ENCODE measurements at regions not wholly inside any gene's neighbourhood (a gene's known extent, or its start where the extent isn't known, plus 50 kb on each side); places are given as distances from the start of the nearest gene placed in this dataset.

DNA sequence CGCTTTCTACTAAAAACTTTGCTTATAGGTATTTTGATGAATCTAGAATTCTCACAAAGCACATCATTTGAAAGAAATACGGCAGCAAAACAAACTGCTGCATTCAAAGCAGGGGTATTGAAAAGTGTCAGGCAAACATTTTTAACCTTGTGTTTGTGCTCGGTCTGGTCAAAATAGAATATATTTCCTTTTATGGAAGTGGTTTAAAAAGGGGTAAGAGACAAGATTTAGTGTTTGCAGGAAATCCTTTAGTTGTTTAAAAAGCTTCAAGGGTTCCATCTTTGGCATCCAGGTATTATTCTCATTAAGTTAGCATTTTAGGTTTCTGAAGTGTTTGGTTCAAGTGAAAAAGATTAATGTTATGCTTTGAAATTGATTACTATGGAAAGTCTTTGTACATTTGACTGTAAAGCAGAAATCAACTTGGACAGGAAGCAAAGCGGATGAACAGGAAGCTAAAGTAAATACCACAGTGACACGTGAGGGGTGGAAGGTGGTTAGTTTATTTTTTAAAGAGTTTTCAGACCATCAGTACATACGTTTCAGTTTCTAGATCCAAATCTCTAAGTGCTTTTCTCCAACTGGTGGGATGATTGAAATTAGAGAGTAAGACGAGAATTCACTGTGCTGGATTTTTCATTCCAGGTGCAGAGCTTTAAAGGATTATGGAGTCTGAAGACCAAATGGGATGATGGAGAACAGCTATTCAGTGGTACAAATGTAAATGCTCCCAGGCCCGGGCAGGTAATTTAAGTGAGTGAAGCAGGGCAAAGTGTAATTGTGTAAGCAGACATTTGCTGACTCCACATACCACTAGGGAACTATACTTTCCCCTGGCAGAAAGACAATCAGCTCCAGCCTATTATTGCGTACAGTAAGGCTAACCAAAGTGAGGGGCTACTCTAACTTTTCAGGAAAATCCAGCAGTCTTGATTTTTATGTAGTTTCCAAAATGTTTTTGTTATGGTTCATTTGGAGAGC lies 341.8 kb upstream of the TBL1XR1 start:
- no peak for DNase-seq (ENCODE audit: low read depth)
- H3K4me3 ChIP-seq (ENCODE audit: low read depth, low read length), result no peak overlapping the region
- TF ChIP-seq, protein P1, sequence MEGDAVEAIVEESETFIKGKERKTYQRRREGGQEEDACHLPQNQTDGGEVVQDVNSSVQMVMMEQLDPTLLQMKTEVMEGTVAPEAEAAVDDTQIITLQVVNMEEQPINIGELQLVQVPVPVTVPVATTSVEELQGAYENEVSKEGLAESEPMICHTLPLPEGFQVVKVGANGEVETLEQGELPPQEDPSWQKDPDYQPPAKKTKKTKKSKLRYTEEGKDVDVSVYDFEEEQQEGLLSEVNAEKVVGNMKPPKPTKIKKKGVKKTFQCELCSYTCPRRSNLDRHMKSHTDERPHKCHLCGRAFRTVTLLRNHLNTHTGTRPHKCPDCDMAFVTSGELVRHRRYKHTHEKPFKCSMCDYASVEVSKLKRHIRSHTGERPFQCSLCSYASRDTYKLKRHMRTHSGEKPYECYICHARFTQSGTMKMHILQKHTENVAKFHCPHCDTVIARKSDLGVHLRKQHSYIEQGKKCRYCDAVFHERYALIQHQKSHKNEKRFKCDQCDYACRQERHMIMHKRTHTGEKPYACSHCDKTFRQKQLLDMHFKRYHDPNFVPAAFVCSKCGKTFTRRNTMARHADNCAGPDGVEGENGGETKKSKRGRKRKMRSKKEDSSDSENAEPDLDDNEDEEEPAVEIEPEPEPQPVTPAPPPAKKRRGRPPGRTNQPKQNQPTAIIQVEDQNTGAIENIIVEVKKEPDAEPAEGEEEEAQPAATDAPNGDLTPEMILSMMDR (IDR thresholded peaks at IDR 0.05; ENCODE audit: insufficient read depth, low read depth, low read length), result no peak

DNA sequence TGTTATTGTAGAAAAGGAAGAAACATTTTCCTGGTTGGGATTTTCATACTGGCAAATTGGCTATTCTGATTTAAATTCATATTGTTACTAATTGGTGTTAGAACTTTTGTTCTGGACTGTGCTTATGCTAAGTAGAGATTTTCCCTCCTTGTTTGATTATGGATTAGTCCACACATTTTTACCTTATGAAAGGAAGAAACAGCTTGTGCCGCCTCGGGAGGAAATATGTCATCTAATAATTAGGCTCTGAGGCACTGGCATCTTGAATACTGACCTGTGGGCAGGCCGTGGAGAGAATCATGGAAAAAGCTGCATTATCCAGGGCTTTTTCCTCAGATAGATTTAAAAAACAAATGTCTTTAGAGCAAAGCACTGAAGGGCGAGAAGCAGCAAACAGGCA lies 344.3 kb upstream of the TBL1XR1 start:
- TF ChIP-seq, protein P1 (IDR thresholded peaks at IDR 0.05; ENCODE audit: insufficient read depth, low read depth, low read length), result no peak
- DNase-seq (ENCODE audit: low read depth), result no peak
- no peak overlapping the region for H3K4me3 ChIP-seq (ENCODE audit: low read depth, low read length)

DNA sequence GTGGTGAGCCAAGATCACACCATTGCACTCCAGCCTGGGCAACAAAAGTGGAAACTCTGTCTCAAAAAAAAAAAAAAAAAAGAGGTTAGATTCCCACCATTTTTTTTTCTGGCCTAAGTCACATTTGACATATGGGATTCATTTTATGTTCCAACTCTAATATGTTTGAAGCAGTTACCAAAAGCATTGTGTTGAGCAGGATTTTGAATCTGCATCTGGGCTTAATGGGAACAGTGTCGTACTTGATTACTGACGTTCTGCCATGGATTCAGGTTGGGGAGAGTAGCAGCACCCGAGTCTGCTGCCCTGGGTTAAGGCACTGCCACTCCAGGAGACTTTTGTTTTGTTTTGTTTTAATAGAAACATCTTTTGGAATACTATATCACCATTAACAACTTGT lies 348.7 kb upstream of the TBL1XR1 start:
- no peak for DNase-seq (ENCODE audit: low read depth)
- TF ChIP-seq, protein P1 (IDR thresholded peaks at IDR 0.05; ENCODE audit: insufficient read depth, low read depth, low read length), result no peak
- no peak overlapping the region for H3K4me3 ChIP-seq (ENCODE audit: low read depth, low read length)

DNA sequence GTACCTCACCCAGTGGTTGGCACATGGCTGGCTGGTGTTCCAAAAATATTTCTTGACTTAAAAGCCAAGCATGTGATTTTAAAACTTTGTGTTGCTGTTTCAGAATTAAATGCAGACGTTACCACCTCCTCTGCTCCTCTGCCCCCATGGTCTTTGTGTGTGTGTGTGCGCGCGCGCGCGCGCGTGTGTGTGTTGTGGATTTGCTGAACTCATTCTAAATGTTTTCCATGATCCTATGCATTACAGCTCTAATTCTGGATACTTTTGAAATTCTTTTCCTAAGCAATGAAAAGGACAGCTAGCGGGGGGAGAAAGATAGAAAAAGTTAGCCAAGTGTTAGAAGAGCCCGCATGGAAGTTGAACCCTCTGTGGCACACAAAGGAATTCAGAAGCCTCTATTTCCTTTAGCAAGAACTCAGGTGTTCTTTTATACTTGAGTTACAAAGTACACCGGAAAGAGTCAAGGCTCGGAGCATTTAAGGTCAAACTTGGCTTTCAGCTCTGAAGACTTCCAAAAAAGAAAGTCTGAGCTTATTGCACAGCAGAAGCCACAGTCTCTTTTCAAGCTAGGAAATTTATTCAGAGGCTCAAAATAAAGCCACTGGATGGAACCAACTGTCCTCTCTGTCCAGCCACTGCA lies 350.5 kb upstream of the TBL1XR1 start:
- no peak for DNase-seq (ENCODE audit: low read depth)
- TF ChIP-seq, protein P1 (IDR thresholded peaks at IDR 0.05; ENCODE audit: insufficient read depth, low read depth, low read length), result no peak

DNA sequence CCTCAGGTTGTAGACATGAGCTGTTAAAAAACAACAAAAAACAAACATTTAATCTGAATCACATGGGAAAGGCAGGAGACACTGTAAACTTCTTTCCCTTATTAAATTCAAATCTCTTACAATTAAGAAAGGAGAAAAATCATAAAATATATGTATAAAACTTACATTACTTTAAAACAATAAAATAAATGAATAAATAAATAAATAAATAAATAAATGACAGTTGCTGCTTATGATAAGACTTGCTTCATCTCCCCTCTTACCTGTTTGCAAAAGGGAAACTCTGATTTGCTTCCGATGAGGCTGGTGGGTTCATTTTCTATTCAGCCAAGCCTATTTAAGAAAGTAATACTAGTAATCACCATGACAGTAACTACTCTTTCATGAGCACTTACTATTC lies 353.4 kb upstream of the TBL1XR1 start:
- DNase-seq (ENCODE audit: low read depth), result no peak
- TF ChIP-seq, protein P1 (IDR thresholded peaks at IDR 0.05; ENCODE audit: insufficient read depth, low read depth, low read length), result no peak
- no peak overlapping the region for H3K4me3 ChIP-seq (ENCODE audit: low read depth, low read length)

More for the DNA sequence above, 350.5 kb upstream of the TBL1XR1 start:
- H3K4me3 ChIP-seq (ENCODE audit: low read depth, low read length), result no peak overlapping the region

DNA sequence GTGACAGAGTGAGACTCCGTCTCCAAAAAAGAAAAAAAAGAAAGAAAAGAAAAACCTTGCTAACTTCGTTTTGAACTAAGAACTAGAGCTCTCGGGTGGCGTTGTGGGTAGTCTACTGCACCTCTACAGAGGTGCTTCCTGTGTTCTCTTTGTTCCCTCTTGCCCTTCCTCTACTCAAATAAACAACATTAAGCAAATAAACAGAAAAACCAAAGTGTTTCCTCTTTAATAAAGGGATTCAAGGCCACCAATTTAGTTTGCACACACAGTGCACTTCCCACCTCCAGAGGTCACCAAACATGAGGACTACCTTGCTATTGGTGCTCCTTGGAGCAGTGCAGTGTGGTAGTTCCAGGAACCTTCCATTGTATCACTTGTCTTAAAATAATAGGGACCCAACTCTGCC lies 354.2 kb upstream of the TBL1XR1 start:
- TF ChIP-seq, protein P1 (IDR thresholded peaks at IDR 0.05; ENCODE audit: insufficient read depth, low read depth, low read length), result no peak
- no peak overlapping the region for H3K4me3 ChIP-seq (ENCODE audit: low read depth, low read length)
- no peak for DNase-seq (ENCODE audit: low read depth)
